HS-27A (cell line): ENCODE measurements at regions not wholly inside any gene's neighbourhood (a gene's known extent, or its start where the extent isn't known, plus 50 kb on each side); places are given as distances from the start of the nearest gene placed in this dataset.
"Not testable (repeated sequence)": the region's sequence is repeated elsewhere in the genome, so short reads cannot be mapped to it uniquely, and the experiment has no call there.

Experiments used
- DNase-seq: peaks from one replicate; pipeline ENCODE4 v3.0.0-alpha.2; 2012; ENCODE audit warnings: low read depth, missing footprints

GRCh38 chr6:28623242-28623641, 97.6 kb downstream of the GPX5 start:
- not testable (repeated sequence) for DNase-seq

GRCh38 chr6:28626386-28626785, 100.7 kb downstream of the GPX5 start:
- not testable (repeated sequence) for DNase-seq

- DNase-seq = no peak
Observed at GRCh38 chr6:28632326-28632851, 106.7 kb downstream of the GPX5 start.

GRCh38 chr6:28633445-28634215, 107.9 kb downstream of the GPX5 start:
- no peak for DNase-seq

- no peak for DNase-seq
Observed at GRCh38 chr6:28634411-28634760, 108.7 kb downstream of the GPX5 start.

- DNase-seq = no peak
Observed at GRCh38 chr6:28634761-28635546, 109.3 kb downstream of the GPX5 start.

- no peak for DNase-seq
Observed at GRCh38 chr6:28635547-28636158, 110.0 kb downstream of the GPX5 start.

GRCh38 chr6:28638787-28639430, 113.2 kb downstream of the GPX5 start:
- no peak for DNase-seq

GRCh38 chr6:28639445-28640290, 114.0 kb downstream of the GPX5 start:
- DNase-seq = not testable (repeated sequence)

GRCh38 chr6:28643017-28643740, 117.5 kb downstream of the GPX5 start:
- peak; percentile 68 for DNase-seq

GRCh38 chr6:28646650-28647049, 121.0 kb downstream of the GPX5 start:
- DNase-seq = no peak

GRCh38 chr6:28648035-28648877, 122.6 kb downstream of the GPX5 start:
- DNase-seq = peak; percentile 87

- DNase-seq = no peak
Observed at GRCh38 chr6:28648878-28649375, 123.2 kb downstream of the GPX5 start.

GRCh38 chr6:28651161-28651560, 125.5 kb downstream of the GPX5 start:
- no peak for DNase-seq

- DNase-seq = no peak
Observed at GRCh38 chr6:28653876-28654275, 128.2 kb downstream of the GPX5 start.

- no peak for DNase-seq
Observed at GRCh38 chr6:28655164-28655563, 129.5 kb downstream of the GPX5 start.

GRCh38 chr6:28656715-28657114, 131.0 kb downstream of the GPX5 start:
- DNase-seq = no peak

- DNase-seq = no peak
Observed at GRCh38 chr6:28657381-28657768, 131.7 kb downstream of the GPX5 start.

- peak; percentile 53 for DNase-seq
Observed at GRCh38 chr6:28657769-28658465, 132.2 kb downstream of the GPX5 start.
